B cell (primary cell): ENCODE measurements at regions not wholly inside any gene's neighbourhood (a gene's known extent, or its start where the extent isn't known, plus 50 kb on each side); places are given as distances from the start of the nearest gene placed in this dataset.

ENCODE experiments used
- CTCF ChIP-seq: fragments of 200-600 bp; IDR thresholded peaks from one replicate; pipeline ENCODE4 v1.8.0; 2022; ENCODE audit warnings: antibody characterized with exemption, mild to moderate bottlenecking
- EZH2 ChIP-seq: IDR thresholded peaks from 2 replicates; pipeline ENCODE4 v1.6.1; 2012; ENCODE audit warnings: borderline replicate concordance, low read depth, mild to moderate bottlenecking, moderate library complexity, low read length; ENCODE audit not compliant: insufficient read depth, poor library complexity, severe bottlenecking

- no peak for TF ChIP-seq EZH2
- no peak for TF ChIP-seq CTCF
Observed at GRCh38 chr2:42960842-42961180, 168.4 kb upstream of the HAAO start.
